HG03439 (cell line): ENCODE measurements at regions not wholly inside any gene's neighbourhood (a gene's known extent, or its start where the extent isn't known, plus 50 kb on each side); places are given as distances from the start of the nearest gene placed in this dataset.

Source experiments
- ATAC-seq: cut with Tn5 transposase; IDR thresholded peaks from one replicate; pipeline ENCODE4 v1.9.1; 2021; ENCODE audit warnings: mild to moderate bottlenecking, moderate library complexity; ENCODE audit not compliant: unreplicated experiment

- no peak for ATAC-seq
Observed at GRCh38 chr7:123401295-123401694, 133.1 kb downstream of the IQUB start.

- ATAC-seq = no peak
Observed at GRCh38 chr7:123400196-123400595, 134.2 kb downstream of the IQUB start.

- ATAC-seq = no peak
Observed at GRCh38 chr7:123398921-123399320, 135.5 kb downstream of the IQUB start.

GRCh38 chr7:123397746-123398338 is 136.6 kb downstream of the IQUB start:
- ATAC-seq = no peak

- no peak for ATAC-seq
Observed at GRCh38 chr7:123393623-123394022, 140.8 kb downstream of the IQUB start.

- ATAC-seq = no peak
Observed at GRCh38 chr7:123372368-123372767, 162.0 kb downstream of the IQUB start.

GRCh38 chr7:123367484-123368122 is 166.8 kb downstream of the IQUB start:
- peak; percentile 92 for ATAC-seq

- ATAC-seq = no peak
Observed at GRCh38 chr7:123367031-123367430, 167.3 kb upstream of the SLC13A1 start.

- ATAC-seq = no peak
Observed at GRCh38 chr7:123366626-123367025, 166.9 kb upstream of the SLC13A1 start.

- no peak for ATAC-seq
Observed at GRCh38 chr7:123360631-123361030, 160.9 kb upstream of the SLC13A1 start.

- ATAC-seq = peak; percentile 58
Observed at GRCh38 chr7:123355576-123356190, 155.9 kb upstream of the SLC13A1 start.

- ATAC-seq = no peak
Observed at GRCh38 chr7:123352973-123353372, 153.2 kb upstream of the SLC13A1 start.

GRCh38 chr7:123351516-123352505 is 152.0 kb upstream of the SLC13A1 start:
- no peak for ATAC-seq

- no peak for ATAC-seq
Observed at GRCh38 chr7:123351027-123351426, 151.3 kb upstream of the SLC13A1 start.

- ATAC-seq = no peak
Observed at GRCh38 chr7:123348690-123349089, 148.9 kb upstream of the SLC13A1 start.

- no peak for ATAC-seq
Observed at GRCh38 chr7:123346766-123347165, 147.0 kb upstream of the SLC13A1 start.

- no peak for ATAC-seq
Observed at GRCh38 chr7:123343611-123344010, 143.8 kb upstream of the SLC13A1 start.

- ATAC-seq = no peak
Observed at GRCh38 chr7:123341102-123341501, 141.3 kb upstream of the SLC13A1 start.

GRCh38 chr7:123338688-123339087 is 138.9 kb upstream of the SLC13A1 start:
- ATAC-seq = no peak

GRCh38 chr7:123329988-123330643 is 130.3 kb upstream of the SLC13A1 start:
- ATAC-seq = no peak

- no peak for ATAC-seq
Observed at GRCh38 chr7:123327661-123328060, 127.9 kb upstream of the SLC13A1 start.
